DMS53 treated with DMSO at 0.1 percent for 48 hours (cell line): ENCODE measurements at regions not wholly inside any gene's neighbourhood (a gene's known extent, or its start where the extent isn't known, plus 50 kb on each side); places are given as distances from the start of the nearest gene placed in this dataset.

Experiments used
- DNase-seq: peaks from one replicate; lab custom pipeline; 2025; ENCODE audit not compliant: unreplicated experiment; lab: John Stamatoyannopoulos, UW

DNA sequence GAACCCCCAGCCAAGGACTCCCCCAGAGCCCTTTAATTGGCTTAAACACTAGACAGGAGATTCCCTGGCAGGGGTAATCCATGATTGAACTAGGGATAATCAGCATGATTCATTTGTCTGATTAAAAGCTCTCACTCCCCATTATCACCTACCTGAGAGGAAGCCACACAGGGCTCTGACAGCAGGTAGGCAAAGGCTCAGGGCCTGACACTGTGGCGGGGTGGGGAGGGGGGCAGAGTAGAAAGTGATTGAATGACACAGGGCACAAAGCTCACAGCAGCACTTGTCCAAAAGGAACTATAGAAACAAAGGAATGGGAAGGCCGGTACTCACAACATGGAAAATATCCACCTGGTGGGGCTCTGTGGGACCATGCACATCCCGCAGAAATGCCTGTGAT, 231.6 kb downstream of the MAFB start:
- DNase-seq = no peak

DNA sequence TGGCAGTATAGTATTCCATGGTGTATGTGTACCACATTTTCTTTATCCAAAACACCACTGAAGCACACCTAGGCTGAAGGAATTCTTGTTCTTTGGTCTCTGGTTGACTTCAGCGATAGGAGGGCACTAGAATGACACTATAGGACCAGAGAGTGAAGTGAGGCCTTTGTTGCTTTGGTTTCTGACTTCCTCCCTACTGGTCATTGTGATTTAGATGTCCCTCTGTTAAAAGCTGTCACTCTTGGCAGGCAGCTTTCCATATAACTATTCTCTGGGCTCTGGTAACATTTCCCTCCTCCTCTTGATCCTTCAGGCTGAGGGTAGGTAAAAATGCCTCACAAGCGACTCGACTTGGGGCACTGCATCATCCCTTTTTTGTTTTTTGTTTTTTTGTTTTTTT, 236.3 kb downstream of the MAFB start:
- DNase-seq = no peak

DNA sequence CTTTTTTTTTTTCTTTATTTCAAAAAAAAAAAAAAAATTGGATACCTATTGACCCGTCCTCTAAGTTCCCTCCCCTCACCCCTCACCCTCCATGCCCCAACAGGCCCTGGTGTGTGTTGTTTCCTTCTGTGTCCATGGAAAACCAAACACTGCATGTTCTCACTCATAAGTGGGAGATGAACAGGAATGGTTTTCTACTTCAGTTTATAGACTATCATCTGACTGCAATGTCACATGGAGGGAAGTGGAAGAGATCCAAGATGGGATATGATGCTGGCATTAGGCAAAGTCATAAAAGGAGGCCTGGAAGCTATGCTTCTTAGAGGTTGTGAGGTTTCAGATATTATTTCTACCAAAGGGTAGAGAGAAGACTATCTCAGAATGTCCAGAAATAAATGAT, 237.5 kb downstream of the MAFB start:
- DNase-seq = no peak

DNA sequence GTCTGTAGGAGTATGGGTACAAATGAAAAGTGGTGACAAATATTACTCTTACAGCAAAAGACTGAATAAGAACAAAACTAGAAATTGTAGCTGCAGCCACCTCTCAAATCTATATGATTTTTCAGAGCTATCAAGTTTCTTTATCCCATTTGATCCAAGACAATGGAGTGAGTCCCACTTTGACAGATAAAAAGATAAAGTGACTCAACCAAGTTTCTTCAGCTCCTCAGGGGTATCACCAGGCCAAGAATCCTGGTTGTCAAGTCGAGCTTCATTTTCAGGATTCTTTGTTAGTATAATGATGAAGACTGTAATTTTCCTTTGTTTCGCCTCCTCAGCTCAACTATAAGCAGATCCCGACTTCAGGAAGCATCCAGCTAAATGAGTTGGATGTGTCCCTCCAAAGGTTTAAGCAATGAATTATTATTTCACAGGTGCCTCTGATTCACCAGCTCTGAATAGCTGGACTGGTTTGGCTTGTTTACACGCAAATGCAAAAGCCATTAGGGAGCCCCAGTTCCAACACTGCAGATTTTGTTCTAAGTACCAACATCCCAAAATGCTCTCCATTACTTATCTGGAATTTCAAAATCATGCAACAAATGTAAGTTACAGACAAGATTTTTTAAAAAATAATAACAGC, 238.9 kb downstream of the MAFB start:
- DNase-seq = no peak

DNA sequence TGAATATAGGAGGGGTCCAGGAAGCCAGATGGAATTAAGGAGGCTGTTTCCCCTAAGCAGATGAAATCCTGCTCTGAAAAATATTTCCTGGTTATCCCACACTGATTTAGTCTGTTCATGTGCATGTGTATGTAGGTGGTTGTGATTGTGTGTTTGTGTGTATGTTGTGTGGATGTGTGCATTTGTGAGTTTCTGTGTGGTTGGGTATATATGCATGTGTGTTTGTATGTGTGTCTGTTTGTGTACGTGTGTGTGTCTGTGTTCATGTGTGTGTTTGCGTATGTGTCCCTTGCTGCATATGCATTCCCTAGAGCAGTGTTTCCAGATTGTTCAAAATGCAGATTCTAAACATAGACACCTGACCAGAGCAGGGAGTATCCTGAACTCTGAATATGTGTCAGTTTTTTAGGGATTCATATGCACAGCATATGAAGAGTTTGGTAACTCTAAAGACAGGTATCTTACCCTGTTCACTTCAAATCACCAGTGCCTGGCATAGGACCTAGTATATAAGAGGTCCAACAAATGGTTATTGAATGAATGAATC, 239.8 kb downstream of the MAFB start:
- no peak for DNase-seq

DNA sequence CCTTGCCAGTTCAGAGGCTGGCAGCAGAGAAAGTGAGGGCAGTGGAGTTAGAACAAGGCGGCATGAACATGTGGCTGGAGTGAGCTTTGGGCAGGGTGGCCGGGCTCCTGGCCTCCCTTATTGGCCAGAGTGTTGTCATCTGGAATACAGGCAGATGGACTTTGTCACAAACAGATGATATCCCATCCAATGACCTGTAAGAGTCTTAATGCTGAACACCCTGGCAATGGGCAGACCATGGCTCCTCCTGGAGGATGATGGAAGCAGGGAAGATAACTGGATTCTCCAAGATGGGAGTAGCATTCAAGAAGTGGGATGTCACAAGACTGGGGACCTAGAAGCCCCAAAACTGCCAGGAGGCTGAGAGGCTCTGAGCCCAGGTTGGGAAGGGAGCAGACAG, 242.1 kb downstream of the MAFB start:
- DNase-seq = no peak

DNA sequence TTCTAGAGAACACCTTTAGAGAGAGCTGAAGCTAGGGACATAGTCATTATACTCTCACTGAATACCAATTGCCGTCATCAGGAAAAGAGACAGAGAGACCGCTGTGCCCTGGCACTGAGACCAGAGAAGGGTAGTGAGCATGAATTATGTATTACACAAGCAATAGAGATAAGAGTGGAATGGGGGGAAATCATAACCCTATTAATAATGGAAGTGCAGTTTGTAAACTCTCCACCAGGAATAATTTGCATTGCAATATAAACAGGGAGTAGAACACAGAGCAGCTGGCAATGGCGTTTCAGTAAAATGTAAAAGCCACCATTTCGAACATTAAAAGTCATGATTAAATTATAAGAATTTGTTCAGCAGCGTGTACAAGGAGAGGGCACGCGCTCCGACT, 244.5 kb downstream of the MAFB start:
- no peak for DNase-seq

DNA sequence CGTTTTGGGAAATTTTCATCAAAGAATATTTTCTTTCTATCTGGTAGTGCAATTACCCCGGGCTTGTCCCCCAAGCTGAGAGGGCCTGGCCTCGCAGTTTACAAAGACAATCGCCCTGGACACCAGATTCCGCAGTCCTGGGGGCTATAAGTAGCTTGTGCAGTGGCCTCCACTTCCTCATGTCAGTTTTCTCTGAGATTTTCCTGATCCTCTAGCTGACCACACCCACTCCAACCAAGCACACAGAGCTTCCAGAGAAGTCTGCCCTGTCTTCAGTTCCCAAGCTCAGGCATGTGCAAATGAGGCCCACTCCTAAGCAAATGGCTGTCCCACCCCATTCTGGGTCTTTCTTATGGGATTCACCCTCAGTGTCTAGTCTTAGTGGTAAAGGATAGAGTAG, 245.3 kb downstream of the MAFB start:
- no peak for DNase-seq

DNA sequence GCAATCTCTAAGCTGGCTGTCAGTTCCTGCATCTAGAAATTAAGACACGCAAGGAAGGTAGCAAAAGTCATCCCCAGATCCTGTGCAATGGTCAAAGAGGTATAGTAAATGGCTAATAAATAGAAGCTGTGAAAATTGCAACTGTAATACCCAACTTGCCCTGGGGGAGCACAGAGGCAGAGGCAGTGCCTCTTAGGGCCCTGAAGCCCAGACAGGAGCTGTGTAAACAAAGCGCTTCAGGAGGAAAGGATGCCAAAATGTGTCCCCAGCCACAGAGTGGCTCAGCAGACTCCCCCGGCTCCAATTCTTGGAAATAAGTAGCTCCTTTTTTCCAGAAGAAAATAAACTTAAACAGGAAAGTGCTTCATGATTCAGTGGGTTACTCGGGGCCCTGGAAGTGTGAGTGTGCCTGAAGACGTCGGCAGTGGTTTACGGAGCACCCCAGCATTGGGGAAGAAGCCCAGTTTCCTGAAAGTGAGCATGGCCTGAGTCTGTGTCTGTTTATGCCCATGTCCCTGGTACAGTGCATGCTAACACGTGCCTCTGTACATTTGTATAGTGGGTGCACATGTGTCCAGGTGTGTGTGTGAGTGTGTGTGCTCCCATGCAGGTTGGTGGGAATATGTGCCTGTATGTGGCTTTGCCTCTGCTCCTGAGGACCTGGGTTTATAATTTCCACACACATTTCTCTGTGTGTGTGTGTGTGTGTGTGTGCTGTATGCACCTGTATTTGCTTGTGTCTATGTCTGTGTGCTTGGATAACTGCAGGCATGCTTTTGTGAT, 246.7 kb downstream of the MAFB start:
- no peak for DNase-seq

DNA sequence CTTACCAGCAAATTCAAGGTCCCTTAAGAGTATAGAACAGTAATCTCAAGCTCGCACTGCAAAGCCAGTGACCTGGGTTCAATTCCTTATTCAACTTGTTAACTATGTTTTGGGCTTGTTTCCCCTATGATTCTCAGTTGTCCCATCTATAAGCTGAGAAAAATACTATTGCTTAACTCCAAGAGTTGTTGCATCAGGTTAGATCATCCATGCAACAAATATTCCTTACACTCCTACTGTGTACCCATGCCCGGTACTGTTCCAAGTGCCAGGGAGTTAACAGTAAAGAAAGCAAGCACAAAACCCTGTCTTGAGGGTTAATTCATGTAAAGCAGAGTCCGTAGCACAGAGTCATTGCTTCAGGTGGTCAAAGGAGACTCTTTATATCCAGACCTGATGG, 247.3 kb downstream of the MAFB start:
- DNase-seq = no peak

DNA sequence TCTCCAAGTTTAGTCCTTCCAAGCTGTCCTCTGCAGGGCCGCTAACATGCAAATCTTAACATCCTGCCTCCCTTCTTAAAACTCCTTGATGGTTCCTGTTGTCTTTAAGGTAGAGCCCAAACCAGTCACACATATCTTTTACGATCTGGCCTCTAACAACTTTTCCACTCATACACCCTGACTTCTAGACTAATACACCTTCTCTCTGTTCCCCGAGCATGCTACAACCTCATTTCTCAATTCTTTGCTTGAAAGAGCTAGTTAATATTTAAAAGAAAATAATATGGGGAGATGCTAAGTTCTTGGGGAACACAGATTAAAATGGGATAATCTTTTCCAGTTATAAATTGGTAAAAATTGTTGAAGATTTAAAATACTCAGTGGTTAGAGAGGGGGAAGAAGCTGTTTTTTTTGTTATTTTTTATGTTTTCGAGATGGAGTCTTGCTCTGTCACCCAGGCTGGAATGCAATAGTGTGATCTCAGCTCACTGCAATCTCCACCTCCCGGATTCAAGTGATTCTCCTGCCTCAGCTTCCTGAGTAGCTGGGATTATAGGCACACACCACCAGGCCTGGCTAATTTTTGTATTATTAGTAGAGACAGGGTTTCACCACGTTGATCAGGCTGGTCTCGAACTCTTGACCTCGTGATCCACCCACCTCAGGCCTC, 250.7 kb downstream of the MAFB start:
- DNase-seq = no peak

DNA sequence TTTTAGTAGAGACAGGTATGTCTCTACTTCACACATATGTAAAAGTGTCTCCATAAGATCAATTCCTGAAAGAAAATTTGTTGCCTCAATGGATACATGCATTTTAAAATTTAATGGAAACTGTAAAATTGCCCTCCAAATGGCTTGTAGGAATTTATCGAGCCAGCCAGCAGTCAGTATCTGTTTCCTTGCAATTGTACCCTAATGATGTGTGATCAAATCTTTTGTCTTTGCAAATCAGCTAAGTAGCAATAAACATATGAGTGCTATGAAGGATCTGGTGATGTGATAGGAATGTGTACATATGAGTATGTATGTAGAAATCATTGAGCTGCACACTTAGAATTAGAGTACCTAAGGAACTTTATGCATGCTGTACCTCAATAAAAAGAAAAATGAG, 253.0 kb downstream of the MAFB start:
- no peak for DNase-seq

DNA sequence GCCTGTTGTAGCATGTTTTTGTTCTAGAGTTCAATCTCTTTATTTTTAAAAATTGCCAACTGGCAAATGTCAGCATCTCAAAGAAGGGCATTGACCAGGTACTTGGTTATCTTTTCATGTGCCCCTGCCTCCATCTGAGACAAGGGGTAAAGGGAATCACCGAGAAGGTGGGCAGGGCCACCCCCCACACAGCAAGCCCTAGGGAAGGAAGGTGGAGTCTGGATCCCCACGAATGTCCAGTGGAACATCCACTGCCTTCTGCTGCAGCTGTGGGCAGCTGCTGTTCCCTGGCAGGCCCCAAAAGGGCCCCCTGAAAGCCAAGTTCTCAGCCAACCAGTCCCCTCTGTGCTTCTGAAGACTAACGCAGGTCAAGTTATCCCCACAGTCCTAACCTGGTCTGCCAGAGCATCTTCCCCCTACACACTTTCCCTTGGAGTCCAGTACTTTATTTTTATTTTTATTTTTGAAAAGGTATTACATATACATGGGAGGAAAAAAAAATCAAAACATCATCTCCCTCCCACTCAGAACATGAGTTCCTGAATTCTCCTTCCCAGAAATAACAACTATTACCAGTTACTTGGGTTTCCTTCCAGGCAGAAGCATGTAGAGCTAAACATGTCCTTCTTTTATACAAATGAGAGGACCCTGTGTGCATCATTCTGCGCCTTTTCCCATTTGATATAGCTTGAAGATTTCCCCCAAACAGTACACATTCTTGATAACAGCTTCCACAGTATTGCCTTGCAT, 253.7 kb downstream of the MAFB start:
- DNase-seq = no peak

DNA sequence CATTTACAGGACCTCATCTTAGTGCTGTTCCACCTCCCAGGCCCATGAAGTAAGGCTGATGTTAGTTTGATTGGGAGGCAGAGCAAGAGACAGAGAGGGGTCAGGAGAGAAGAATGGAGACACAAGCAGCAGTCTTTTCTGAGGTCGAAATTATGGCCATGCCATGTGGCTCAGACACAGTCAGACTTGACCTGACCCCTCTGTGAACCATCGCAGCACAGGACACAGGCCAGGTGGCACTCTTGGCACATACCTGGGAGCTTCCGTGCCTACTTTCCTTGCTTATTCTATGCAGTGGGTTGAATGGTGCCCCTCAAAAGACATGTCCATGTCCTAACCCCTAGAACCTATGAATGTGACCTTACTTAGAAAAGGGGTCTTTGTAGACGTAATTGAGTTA, 254.9 kb downstream of the MAFB start:
- no peak for DNase-seq

DNA sequence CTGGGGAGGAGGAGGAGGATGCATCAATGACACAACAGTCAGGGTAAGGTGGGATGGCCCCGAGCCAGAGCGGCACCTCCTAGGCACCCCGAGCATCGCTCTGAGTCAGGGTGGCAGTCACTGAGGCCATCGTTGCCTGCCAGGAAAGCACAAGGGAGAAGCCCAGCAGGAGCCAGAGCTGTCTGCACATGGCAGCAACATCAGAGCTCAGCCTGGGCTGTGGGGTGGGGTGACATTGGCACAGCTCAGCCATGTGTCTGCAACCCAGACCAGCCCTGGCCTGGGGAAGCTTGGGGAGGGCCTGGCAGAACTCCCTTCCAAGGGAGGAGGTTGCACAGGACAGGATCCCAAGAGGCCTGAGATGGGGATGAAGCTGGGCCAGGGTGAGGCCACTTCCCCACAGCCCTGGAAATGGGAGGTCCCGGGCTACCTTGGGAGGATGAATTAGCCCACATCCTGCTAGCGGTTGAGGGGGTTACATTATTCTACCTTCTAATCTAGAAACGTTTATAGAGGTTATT, 255.6 kb downstream of the MAFB start:
- DNase-seq = no peak

DNA sequence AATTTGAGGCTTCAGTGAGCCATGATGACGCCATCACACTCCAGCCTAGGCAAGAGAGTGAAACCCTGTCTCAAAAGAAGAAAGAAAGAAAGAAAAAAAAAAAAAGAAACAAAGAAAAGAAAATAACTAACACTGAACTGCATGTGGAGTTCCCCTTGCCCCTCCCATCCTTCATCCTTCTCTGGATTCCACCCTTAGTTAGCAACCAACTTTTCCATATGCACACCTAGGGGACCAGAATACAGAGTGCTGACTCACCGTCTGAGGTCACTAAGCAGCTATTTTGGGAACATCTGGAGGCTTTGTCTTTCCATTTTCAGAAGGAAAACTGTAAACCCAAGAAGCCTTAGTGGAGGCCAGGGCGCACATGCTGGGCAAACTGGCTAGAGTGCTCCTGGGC, 257.4 kb downstream of the MAFB start:
- no peak for DNase-seq

DNA sequence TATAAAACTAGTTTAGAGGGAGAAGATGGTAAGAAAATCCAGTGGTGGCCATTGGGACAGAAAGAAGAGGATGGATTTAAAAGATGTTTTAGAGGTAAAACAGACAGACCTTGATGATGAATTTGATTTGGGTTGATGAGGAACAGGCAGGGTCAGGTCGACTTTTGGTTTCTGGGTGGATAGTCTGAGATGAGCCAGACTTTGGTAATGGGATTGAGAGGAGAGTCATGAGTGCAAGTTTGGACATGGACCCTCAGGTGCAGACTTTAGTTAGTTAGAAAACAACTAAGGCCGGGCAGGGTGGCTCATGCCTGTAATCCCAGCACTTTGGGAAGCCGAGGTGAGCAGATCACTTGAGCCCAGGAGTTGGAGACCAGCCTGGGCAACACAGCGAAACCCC, 257.9 kb downstream of the MAFB start:
- DNase-seq = no peak

DNA sequence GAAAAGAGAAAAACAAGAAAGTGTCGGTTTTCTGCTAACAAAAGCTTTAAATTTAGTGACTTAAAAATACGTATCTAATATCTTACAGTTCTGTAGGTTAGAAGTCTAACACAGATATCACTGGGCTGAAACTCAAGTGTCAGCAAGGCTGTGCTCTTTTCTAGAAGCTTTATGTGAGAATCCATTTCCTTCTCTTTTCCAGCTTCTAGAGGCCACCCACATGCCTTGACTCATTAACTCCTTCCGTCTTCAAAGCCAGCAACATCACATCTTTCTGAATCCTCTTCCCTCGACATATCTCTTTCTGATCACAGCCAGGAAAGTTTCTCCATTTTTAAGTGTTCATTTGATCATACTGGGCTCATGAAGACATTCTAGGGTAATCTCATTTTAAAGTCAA, 262.0 kb downstream of the MAFB start:
- no peak for DNase-seq

DNA sequence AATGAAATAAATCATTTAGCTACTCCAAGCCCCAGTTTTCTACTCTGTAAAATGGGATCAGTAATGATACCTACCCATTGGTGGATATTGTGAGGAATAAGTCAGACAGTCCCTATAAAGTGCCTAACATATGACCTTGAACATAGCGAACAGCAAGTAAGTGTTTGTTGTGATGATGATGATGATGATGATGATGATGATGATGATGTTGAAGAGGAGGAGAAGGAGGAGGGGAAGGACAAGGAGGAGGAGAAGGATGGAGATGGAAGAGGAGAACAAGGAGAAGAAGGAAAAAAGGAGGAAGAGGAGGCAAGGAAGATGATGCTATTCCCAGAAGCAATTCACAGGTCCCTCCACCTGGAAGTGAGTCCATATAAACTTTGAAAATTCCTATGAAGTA, 264.3 kb downstream of the MAFB start:
- no peak for DNase-seq

DNA sequence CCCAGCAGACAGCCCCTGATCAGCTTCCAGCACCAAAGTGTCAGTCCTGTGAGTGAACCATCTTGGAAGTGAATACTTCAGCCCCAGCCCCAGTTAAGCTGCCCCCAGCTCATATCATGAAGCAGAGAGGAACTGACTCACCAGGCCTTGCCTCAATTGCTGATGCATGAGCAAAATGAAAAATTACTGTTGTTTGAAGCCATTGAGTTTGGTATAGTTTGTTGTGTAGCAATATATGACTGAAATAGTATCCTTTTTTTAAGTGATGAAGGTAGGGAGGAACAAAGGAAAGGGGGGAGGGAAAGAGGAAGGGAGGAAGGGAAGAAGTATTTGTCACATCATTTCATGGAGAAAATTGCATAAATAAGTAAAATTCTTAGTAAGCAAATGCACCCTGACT, 266.4 kb downstream of the MAFB start:
- DNase-seq = no peak

DNA sequence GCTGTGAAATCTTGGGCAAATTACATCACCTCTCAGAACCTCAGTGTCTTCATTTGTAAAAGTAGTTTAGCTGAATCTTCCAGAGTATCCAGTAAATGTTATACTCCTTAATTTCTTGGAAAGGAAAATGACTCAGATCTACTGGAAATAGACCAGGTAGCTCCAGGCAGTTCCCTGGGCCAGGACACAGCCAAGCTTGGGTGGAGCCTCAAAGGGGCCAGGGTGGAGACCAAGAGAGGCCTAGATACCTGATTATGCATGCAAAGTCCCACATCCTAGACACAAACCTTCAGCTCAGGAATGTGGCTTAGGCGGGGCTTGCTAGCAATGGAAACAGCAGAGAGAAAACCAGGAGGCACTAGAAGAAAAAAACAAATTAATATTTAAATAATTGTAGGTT, 272.8 kb downstream of the MAFB start:
- no peak for DNase-seq
